DOHH2 (cell line): ENCODE measurements at regions not wholly inside any gene's neighbourhood (a gene's known extent, or its start where the extent isn't known, plus 50 kb on each side); places are given as distances from the start of the nearest gene placed in this dataset.

ENCODE experiments used
- EZH2phosphoT487 ChIP-seq: fragments of 200-600 bp; sonication (generic); IDR thresholded peaks from 2 replicates; pipeline ENCODE4 v1.6.1; 2017; ENCODE audit warnings: borderline replicate concordance, mild to moderate bottlenecking, antibody characterized with exemption, low read length, moderate library complexity, mixed read lengths
- TF ChIP-seq, protein P1 (sequence below): fragments of 200-600 bp; sonication (generic); IDR thresholded peaks from one replicate; pipeline ENCODE4 v1.5.1; 2014; ENCODE audit warnings: antibody characterized with exemption, mild to moderate bottlenecking, low read depth, low read length; ENCODE audit not compliant: poor library complexity, severe bottlenecking

DNA sequence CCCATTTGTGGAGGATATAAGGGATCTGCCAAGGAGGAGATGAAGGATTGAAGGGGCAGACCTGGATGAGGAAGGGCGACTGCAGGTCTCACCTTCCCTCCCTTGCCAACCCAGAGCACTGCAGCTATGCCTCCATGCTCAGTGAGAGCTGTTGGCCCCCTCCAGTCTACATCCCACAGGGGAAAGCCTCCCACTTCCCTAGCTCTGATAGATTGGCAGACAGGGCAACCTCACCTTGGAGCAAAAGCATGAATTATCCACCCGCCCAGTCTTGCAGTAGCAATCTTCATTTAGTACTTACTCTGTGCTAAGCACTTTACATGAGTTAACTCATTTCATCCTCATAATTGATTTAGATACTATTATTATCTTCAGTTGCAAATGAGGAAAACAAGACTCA, 70.4 kb upstream of the SMNDC1 start:
- TF ChIP-seq, protein P1, sequence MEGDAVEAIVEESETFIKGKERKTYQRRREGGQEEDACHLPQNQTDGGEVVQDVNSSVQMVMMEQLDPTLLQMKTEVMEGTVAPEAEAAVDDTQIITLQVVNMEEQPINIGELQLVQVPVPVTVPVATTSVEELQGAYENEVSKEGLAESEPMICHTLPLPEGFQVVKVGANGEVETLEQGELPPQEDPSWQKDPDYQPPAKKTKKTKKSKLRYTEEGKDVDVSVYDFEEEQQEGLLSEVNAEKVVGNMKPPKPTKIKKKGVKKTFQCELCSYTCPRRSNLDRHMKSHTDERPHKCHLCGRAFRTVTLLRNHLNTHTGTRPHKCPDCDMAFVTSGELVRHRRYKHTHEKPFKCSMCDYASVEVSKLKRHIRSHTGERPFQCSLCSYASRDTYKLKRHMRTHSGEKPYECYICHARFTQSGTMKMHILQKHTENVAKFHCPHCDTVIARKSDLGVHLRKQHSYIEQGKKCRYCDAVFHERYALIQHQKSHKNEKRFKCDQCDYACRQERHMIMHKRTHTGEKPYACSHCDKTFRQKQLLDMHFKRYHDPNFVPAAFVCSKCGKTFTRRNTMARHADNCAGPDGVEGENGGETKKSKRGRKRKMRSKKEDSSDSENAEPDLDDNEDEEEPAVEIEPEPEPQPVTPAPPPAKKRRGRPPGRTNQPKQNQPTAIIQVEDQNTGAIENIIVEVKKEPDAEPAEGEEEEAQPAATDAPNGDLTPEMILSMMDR: no peak
- no peak for TF ChIP-seq EZH2phosphoT487
